ENCODE measurements at regions not wholly inside any gene's neighbourhood (a gene's known extent, or its start where the extent isn't known, plus 50 kb on each side); places are given as distances from the start of the nearest gene placed in this dataset.

DNA sequence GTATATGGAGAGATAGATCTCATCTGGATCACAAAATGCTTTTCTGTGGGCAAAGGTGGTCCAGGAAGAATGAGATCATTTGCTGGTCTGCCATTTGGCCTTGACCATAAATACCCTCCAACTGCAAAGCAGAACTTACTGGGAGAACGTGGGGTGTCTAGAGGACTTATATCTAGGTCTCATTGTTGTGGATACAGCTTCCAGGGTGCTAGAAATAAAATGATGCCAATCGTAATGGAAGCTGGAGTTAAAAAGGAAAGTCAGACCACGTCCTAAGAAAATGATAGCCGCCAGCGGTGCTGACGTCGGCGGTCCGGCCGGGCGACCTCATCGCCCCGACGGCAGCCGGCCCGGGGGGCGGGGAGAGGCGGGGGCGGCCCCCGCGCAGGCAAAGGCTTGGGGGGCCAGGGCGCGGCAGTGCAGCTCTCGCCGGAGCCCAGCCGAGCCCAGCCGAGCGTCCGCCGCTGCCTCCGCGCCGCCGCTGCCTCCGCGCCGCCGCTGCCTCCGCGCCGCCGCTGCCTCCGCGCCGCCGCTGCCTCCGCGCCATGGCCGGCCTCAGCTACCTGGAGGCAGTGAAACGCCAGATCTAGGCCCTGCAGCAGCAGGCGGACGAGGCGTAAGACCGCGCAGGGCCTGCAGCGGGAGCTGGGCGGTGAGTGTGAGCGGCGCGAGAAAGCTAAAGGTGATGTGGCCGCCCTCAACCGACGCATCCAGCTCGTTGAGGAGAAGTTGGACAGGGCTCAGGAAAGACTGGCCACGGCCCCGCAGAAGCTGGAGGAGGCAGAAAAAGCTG is 89.5 kb downstream of the EOMES start:
- Histone ChIP-seq H3K36me3 (ENCODE audit: control insufficient read depth, insufficient read depth, low read length) (no peaks in the 10 kb centered on the region), H3K4me3 (ENCODE audit: insufficient read depth, low read depth, low read length) (peak overlapping the region; percentile 26), H3K9me3 (ENCODE audit: control insufficient read depth, low read length) (no peaks in the 10 kb centered on the region), H3K4me1 (ENCODE audit: control insufficient read depth, insufficient read depth, low read length) (peaks cover 3% of the 10 kb centered on the region), H3K27me3 (ENCODE audit: control insufficient read depth, insufficient read depth, low read length, poor library complexity, severe bottlenecking) (peaks cover 15% of the 10 kb centered on the region), H3K27ac (ENCODE audit: insufficient read depth, low read depth, low read length, poor library complexity, severe bottlenecking) (no peak overlapping the region)
- WGBS, 2 experiments: 19% methylated on average over 66 of the region's 66 CpGs

DNA sequence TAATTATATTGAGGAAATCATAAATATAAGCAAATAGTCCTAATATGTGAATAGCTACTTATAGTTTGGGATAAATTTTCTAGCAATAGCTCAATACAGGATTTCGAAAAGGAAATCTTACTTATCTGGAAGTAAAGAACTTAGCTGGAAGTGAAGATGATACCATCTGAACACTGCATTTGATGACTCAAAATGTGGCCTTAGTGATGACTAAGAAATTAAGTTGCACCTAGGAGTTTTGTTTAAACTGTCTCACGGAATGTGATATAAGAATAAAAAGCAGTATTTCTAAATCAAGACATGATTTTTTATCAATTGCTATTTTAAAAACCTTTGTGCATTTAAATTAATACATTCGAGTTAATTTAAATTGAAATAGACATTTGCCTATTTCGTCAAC is 91.2 kb downstream of the EOMES start:
- Histone ChIP-seq H3K9me3 (ENCODE audit: control insufficient read depth, low read length) (no peaks in the 10 kb centered on the region), H3K27me3 (ENCODE audit: control insufficient read depth, insufficient read depth, low read length, poor library complexity, severe bottlenecking) (peaks cover 15% of the 10 kb centered on the region), H3K4me1 (ENCODE audit: control insufficient read depth, insufficient read depth, low read length) (no peaks in the 10 kb centered on the region), H3K36me3 (ENCODE audit: control insufficient read depth, insufficient read depth, low read length) (no peaks in the 10 kb centered on the region), H3K27ac (ENCODE audit: insufficient read depth, low read depth, low read length, poor library complexity, severe bottlenecking) (no peak overlapping the region), H3K4me3 (ENCODE audit: insufficient read depth, low read depth, low read length) (no peak overlapping the region)
- WGBS, 2 experiments: 92 to 95% methylated on average over 2 to 3 of the region's 4 CpGs

DNA sequence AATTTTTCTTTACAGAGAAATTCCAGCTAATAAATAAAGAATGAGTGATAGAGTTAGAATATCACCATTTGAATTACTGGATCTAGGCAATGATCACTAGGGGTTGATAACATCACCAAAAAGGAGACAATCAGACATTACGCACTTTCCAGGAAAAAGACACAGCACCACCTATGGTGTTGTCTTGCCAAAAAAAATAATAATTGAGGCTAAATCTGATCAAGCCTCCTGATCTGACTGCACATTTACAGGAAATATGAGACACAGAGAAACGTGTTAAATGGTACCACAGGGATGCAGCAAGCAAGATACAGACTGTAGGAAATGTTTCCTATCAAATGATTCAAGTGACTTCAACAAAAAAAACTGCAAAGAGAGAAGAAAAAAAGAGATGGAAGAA is 92.8 kb downstream of the EOMES start:
- no peaks in the 10 kb centered on the region for H3K36me3 ChIP-seq (ENCODE audit: control insufficient read depth, insufficient read depth, low read length)
- H3K27me3 ChIP-seq (ENCODE audit: control insufficient read depth, insufficient read depth, low read length, poor library complexity, severe bottlenecking): peaks cover 14% of the 10 kb centered on the region
- no peaks in the 10 kb centered on the region for H3K4me1 ChIP-seq (ENCODE audit: control insufficient read depth, insufficient read depth, low read length)
- H3K9me3 ChIP-seq (ENCODE audit: control insufficient read depth, low read length): no peaks in the 10 kb centered on the region
- no peak overlapping the region for H3K27ac ChIP-seq (ENCODE audit: insufficient read depth, low read depth, low read length, poor library complexity, severe bottlenecking)
- 77 to 87% methylated on average over 2 of the region's 2 CpGs for WGBS, 2 experiments
- H3K4me3 ChIP-seq (ENCODE audit: insufficient read depth, low read depth, low read length): no peak overlapping the region

DNA sequence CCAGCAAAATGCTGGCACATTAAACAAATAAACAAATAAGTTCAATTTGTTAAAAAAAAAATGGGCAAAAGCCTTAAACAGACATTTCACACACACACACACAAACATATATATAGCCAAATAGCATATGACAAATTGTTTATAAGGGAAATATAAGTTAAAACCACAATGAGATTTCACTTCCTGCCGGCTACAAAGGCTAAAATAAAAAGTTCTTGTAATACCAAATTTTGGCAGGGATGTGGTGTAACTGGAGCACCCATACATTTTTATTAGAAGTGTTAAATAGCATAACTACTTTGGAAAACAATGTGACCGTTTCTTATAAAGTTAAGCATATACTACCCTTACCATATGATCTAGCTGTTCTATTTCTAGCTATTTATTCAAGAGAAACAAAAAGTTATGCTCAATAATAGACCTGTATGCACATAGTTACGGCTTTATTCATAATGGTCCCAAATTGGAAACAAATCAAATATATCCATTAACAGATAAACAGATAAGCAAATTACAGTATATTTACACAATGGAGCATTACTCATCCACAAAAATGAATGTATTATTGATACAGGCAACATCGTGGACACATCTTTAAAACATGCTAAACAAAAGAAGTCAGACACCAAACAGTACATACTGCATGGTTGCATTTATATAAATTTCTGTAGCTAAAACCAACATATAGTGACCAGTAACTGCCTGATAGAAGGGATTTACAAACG is 93.9 kb downstream of the EOMES start:
- Histone ChIP-seq H3K9me3 (ENCODE audit: control insufficient read depth, low read length) (no peaks in the 10 kb centered on the region), H3K27me3 (ENCODE audit: control insufficient read depth, insufficient read depth, low read length, poor library complexity, severe bottlenecking) (peaks cover 3% of the 10 kb centered on the region), H3K36me3 (ENCODE audit: control insufficient read depth, insufficient read depth, low read length) (no peaks in the 10 kb centered on the region), H3K27ac (ENCODE audit: insufficient read depth, low read depth, low read length, poor library complexity, severe bottlenecking) (no peak overlapping the region), H3K4me1 (ENCODE audit: control insufficient read depth, insufficient read depth, low read length) (no peaks in the 10 kb centered on the region), H3K4me3 (ENCODE audit: insufficient read depth, low read depth, low read length) (no peak overlapping the region)
- 94 to 96% methylated on average over 4 to 5 of the region's 5 CpGs for WGBS, 2 experiments

GRCh38 chr3:27626596-27627118 is 95.5 kb downstream of the EOMES start:
- Histone ChIP-seq H3K27me3 (ENCODE audit: control insufficient read depth, insufficient read depth, low read length, poor library complexity, severe bottlenecking) (no peaks in the 10 kb centered on the region), H3K9me3 (ENCODE audit: control insufficient read depth, low read length) (no peaks in the 10 kb centered on the region), H3K4me3 (ENCODE audit: insufficient read depth, low read depth, low read length) (no peak overlapping the region), H3K36me3 (ENCODE audit: control insufficient read depth, insufficient read depth, low read length) (no peaks in the 10 kb centered on the region), H3K27ac (ENCODE audit: insufficient read depth, low read depth, low read length, poor library complexity, severe bottlenecking) (no peak overlapping the region), H3K4me1 (ENCODE audit: control insufficient read depth, insufficient read depth, low read length) (no peaks in the 10 kb centered on the region)
- 80 to 90% methylated on average over 8 of the region's 8 CpGs for WGBS, 2 experiments

- WGBS, 2 experiments: 86 to 89% methylated on average over 3 of the region's 3 CpGs
- no peaks in the 10 kb centered on the region for H3K36me3 ChIP-seq (ENCODE audit: control insufficient read depth, insufficient read depth, low read length)
- H3K27ac ChIP-seq (ENCODE audit: insufficient read depth, low read depth, low read length, poor library complexity, severe bottlenecking): no peak overlapping the region
- no peak overlapping the region for H3K4me3 ChIP-seq (ENCODE audit: insufficient read depth, low read depth, low read length)
- no peaks in the 10 kb centered on the region for H3K9me3 ChIP-seq (ENCODE audit: control insufficient read depth, low read length)
- H3K27me3 ChIP-seq (ENCODE audit: control insufficient read depth, insufficient read depth, low read length, poor library complexity, severe bottlenecking): no peaks in the 10 kb centered on the region
- no peaks in the 10 kb centered on the region for H3K4me1 ChIP-seq (ENCODE audit: control insufficient read depth, insufficient read depth, low read length)
Measured at GRCh38 chr3:27625864-27626263, 96.3 kb downstream of the EOMES start.

DNA sequence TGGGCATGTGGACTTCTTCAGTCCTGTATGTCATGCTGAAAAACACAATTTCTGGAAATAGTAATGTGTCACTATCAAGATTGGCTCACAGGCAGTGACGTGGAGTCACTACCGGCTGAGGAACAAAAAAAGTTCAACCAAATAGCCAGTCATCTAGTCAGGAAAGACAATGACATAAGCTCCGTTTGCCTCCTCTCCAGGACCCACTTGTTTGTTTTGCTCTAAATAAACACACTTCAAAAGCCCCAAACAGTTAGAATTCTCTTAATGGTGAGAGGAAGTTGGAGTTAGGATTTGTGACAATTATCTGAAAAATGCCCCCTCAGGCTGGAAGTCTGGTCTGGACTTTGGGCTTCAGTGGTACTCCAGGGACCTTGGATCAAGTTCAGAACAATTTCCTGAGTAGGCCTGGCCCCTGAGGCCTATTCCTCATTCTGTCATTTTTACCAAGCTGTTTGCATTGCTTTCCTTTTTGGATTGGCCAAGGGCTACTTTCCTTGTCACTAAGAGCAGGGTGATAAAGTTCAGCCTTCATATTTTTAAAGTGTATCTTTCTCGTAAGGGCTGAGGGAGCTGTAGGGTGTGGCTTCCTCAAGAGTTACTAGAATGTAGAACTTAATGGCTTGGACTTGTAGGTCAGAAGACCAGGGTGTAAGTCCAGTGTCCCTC is 98.9 kb downstream of the EOMES start:
- WGBS, 2 experiments: 89 to 92% methylated on average over 4 of the region's 4 CpGs

DNA sequence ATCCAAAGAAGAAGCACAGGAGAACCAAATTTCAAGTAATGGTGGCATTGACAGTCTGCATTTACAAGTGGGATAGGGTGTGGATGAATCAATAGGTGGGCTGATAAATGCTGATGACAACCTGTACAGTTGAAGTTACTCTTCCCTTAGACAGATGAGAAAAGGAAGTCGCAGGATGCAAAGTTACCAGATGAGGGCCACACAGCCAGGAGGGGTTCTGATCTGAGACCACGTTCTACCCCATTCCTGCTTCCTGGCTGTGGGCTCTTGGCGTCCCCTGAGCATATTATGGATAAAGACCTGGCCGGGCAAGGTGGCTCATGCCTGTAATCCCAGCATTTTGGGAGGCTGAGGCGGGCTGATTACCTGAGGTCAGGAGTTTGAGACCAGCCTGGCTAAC is 104.6 kb downstream of the EOMES start:
- Histone ChIP-seq H3K27ac (ENCODE audit: insufficient read depth, low read depth, low read length, poor library complexity, severe bottlenecking) (no peak overlapping the region), H3K27me3 (ENCODE audit: control insufficient read depth, insufficient read depth, low read length, poor library complexity, severe bottlenecking) (no peaks in the 10 kb centered on the region), H3K4me3 (ENCODE audit: insufficient read depth, low read depth, low read length) (no peak overlapping the region), H3K9me3 (ENCODE audit: control insufficient read depth, low read length) (no peaks in the 10 kb centered on the region), H3K4me1 (ENCODE audit: control insufficient read depth, insufficient read depth, low read length) (no peaks in the 10 kb centered on the region), H3K36me3 (ENCODE audit: control insufficient read depth, insufficient read depth, low read length) (no peaks in the 10 kb centered on the region)
- 84 to 90% methylated on average over 5 of the region's 5 CpGs for WGBS, 2 experiments

More for the DNA sequence above, 98.9 kb downstream of the EOMES start:
- Histone ChIP-seq H3K4me1 (ENCODE audit: control insufficient read depth, insufficient read depth, low read length) (no peaks in the 10 kb centered on the region), H3K36me3 (ENCODE audit: control insufficient read depth, insufficient read depth, low read length) (no peaks in the 10 kb centered on the region), H3K27me3 (ENCODE audit: control insufficient read depth, insufficient read depth, low read length, poor library complexity, severe bottlenecking) (no peaks in the 10 kb centered on the region), H3K9me3 (ENCODE audit: control insufficient read depth, low read length) (no peaks in the 10 kb centered on the region), H3K27ac (ENCODE audit: insufficient read depth, low read depth, low read length, poor library complexity, severe bottlenecking) (no peak overlapping the region), H3K4me3 (ENCODE audit: insufficient read depth, low read depth, low read length) (no peak overlapping the region)

- H3K36me3 ChIP-seq (ENCODE audit: control insufficient read depth, insufficient read depth, low read length): no peaks in the 10 kb centered on the region
- WGBS, 2 experiments: 93 to 95% methylated on average over 4 of the region's 4 CpGs
- H3K27ac ChIP-seq (ENCODE audit: insufficient read depth, low read depth, low read length, poor library complexity, severe bottlenecking): no peak overlapping the region
- no peak overlapping the region for H3K4me3 ChIP-seq (ENCODE audit: insufficient read depth, low read depth, low read length)
- no peaks in the 10 kb centered on the region for H3K9me3 ChIP-seq (ENCODE audit: control insufficient read depth, low read length)
- H3K4me1 ChIP-seq (ENCODE audit: control insufficient read depth, insufficient read depth, low read length): no peaks in the 10 kb centered on the region
- no peaks in the 10 kb centered on the region for H3K27me3 ChIP-seq (ENCODE audit: control insufficient read depth, insufficient read depth, low read length, poor library complexity, severe bottlenecking)
Measured at GRCh38 chr3:27616031-27616430, 106.1 kb downstream of the EOMES start.

DNA sequence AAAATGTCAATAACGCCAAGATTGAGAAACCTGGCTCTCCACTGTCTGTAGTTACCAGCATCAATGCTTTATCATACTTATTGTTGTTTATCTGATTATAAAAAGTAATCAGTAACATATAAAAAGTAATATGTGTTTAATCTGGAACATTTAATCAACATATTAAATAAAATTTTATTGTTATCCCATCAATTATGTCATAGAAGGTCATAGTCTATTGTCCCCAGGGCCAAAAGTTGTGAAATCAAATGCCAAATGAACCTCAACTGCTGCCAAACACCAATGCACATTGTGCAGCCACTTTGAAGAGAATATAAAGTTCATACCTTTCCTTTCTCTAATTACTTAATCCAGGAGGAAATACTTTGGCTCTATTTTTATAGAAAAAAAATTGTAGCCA is 106.6 kb downstream of the EOMES start:
- Histone ChIP-seq H3K27me3 (ENCODE audit: control insufficient read depth, insufficient read depth, low read length, poor library complexity, severe bottlenecking) (no peaks in the 10 kb centered on the region), H3K36me3 (ENCODE audit: control insufficient read depth, insufficient read depth, low read length) (no peaks in the 10 kb centered on the region), H3K9me3 (ENCODE audit: control insufficient read depth, low read length) (no peaks in the 10 kb centered on the region), H3K4me3 (ENCODE audit: insufficient read depth, low read depth, low read length) (no peak overlapping the region), H3K27ac (ENCODE audit: insufficient read depth, low read depth, low read length, poor library complexity, severe bottlenecking) (no peak overlapping the region), H3K4me1 (ENCODE audit: control insufficient read depth, insufficient read depth, low read length) (no peaks in the 10 kb centered on the region)
- 100% methylated on average over 1 of the region's 1 CpG for WGBS, 2 experiments
